IMR-90 (cell line): ENCODE measurements at regions not wholly inside any gene's neighbourhood (a gene's known extent, or its start where the extent isn't known, plus 50 kb on each side); places are given as distances from the start of the nearest gene placed in this dataset.

Experiments
- ATAC-seq: fragments of 200-7000 bp; cut with Tn5 transposase; 2 replicates; pipeline ENCODE4 v1.9.1; 2020; ENCODE audit warnings: low read depth, mild to moderate bottlenecking, moderate library complexity
- BruUV-seq: library from RNA; stranded (reverse); fragments of 400-500 nt; replicated peaks from 2 replicates; lab custom pipeline; 2021; lab: Mats Ljungman, UMichigan
- CTCF ChIA-PET: fragments of 300-600 bp; formaldehyde crosslinking; extraction: SDS; loops from one replicate; lab custom pipeline; 2021; ENCODE audit warnings: antibody characterized with exemption; lab: Yijun Ruan, JAX
- POLR2A ChIA-PET: fragments of 300-600 bp; sonication (Branson Sonifier 250); formaldehyde crosslinking; loops from one replicate; lab custom pipeline; 2022; ENCODE audit warnings: antibody characterized with exemption; ENCODE audit not compliant: unreplicated experiment; lab: Charles Lee
- DNase-seq: peaks from one replicate; pipeline ENCODE4 v3.0.0; 2013
- H2AFZ ChIP-seq: replicated peaks from 2 replicates; pipeline ENCODE3; 2013; ENCODE audit warnings: low read length, mild to moderate bottlenecking; ENCODE audit not compliant: poor library complexity
- H2AK5ac ChIP-seq: 2 replicates; pipeline ENCODE4 v1.6.1; 2013; ENCODE audit warnings: low read depth, low read length, inconsistent platforms
- H2AK9ac ChIP-seq: replicated peaks from 2 replicates; pipeline ENCODE3; 2013; ENCODE audit warnings: mild to moderate bottlenecking, low read depth, low read length, moderate library complexity; ENCODE audit not compliant: poor library complexity
- H2BK120ac ChIP-seq: 2 replicates; pipeline ENCODE4 v1.6.1; 2013; ENCODE audit warnings: low read depth, low read length, inconsistent platforms
- H2BK15ac ChIP-seq: 3 replicates; pipeline ENCODE4 v1.6.1; 2013; ENCODE audit warnings: low read depth, low read length, inconsistent platforms
- H2BK20ac ChIP-seq: 2 replicates; pipeline ENCODE4 v1.6.1; 2013; ENCODE audit warnings: low read depth, mild to moderate bottlenecking, inconsistent platforms, low read length, moderate library complexity
- H2BK5ac ChIP-seq: 2 replicates; pipeline ENCODE4 v1.6.1; 2013; ENCODE audit warnings: mild to moderate bottlenecking, low read depth, low read length, inconsistent platforms; ENCODE audit not compliant: poor library complexity, severe bottlenecking
- H3K14ac ChIP-seq: replicated peaks from 2 replicates; pipeline ENCODE4 v1.6.1; 2013; ENCODE audit warnings: low read depth, low read length, inconsistent platforms
- H3K18ac ChIP-seq: 2 replicates; pipeline ENCODE4 v1.6.1; 2013; ENCODE audit warnings: low read depth, low read length, control low read depth
- H3K23ac ChIP-seq: 2 replicates; pipeline ENCODE4 v1.6.1; 2013; ENCODE audit warnings: low read depth, low read length, inconsistent platforms
- H3K27ac ChIP-seq: 2 replicates; pipeline ENCODE4 v1.5.1; 2013; ENCODE audit warnings: mild to moderate bottlenecking, control low read depth, low read length; ENCODE audit not compliant: insufficient read depth
- H3K27me3 ChIP-seq: 2 replicates; pipeline ENCODE4 v1.6.1; 2013; ENCODE audit warnings: low read length; ENCODE audit not compliant: control insufficient read depth, insufficient read depth
- H3K36me3 ChIP-seq: 2 replicates; pipeline ENCODE4 v1.6.1; 2013; ENCODE audit warnings: low read length, mixed read lengths; ENCODE audit not compliant: control insufficient read depth, insufficient read depth
- H3K4ac ChIP-seq: 2 replicates; pipeline ENCODE4 v1.6.1; 2013; ENCODE audit warnings: low read depth, low read length, inconsistent platforms
- H3K4me1 ChIP-seq: 2 replicates; pipeline ENCODE4 v1.6.1; 2013; ENCODE audit warnings: low read length, mixed read lengths; ENCODE audit not compliant: control insufficient read depth, insufficient read depth
- H3K4me2 ChIP-seq: 2 replicates; pipeline ENCODE4 v1.6.1; 2013; ENCODE audit warnings: low read depth, mild to moderate bottlenecking, control low read depth, low read length, moderate library complexity
- H3K4me3 ChIP-seq: 2 replicates; pipeline ENCODE4 v1.5.1; 2013; ENCODE audit warnings: low read depth, mild to moderate bottlenecking, control low read depth, low read length, moderate library complexity; ENCODE audit not compliant: insufficient read depth
- H3K56ac ChIP-seq: 2 replicates; pipeline ENCODE4 v1.6.1; 2013; ENCODE audit warnings: low read length, inconsistent platforms; ENCODE audit not compliant: insufficient read depth; ENCODE audit errors: extremely low read depth
- H3K79me1 ChIP-seq, 2 experiments: 2 replicates each; pipeline ENCODE4 v1.6.1; 2013; ENCODE audit warnings: low read length in 2 of 2, inconsistent platforms in 1 of 2, low read depth in 1 of 2
- H3K9ac ChIP-seq: 2 replicates; pipeline ENCODE4 v1.6.1; 2013; ENCODE audit warnings: low read depth, low read length, control low read depth
- H3K9me1 ChIP-seq: 2 replicates; pipeline ENCODE4 v1.6.1; 2013; ENCODE audit warnings: low read length, inconsistent platforms; ENCODE audit not compliant: insufficient read depth
- H3K9me3 ChIP-seq: 2 replicates; pipeline ENCODE4 v1.6.1; 2013; ENCODE audit warnings: low read length; ENCODE audit not compliant: control insufficient read depth, insufficient read depth
- H4K20me1 ChIP-seq: 2 replicates; pipeline ENCODE4 v1.6.1; 2013; ENCODE audit warnings: low read length, inconsistent platforms; ENCODE audit not compliant: insufficient read depth
- H4K5ac ChIP-seq: 2 replicates; pipeline ENCODE4 v1.6.1; 2013; ENCODE audit warnings: mild to moderate bottlenecking, low read depth, low read length, control low read depth
- H4K8ac ChIP-seq, 2 experiments: 2 replicates each; pipeline ENCODE4 v1.6.1; 2013; ENCODE audit warnings: low read depth in 2 of 2, low read length in 2 of 2, control low read depth in 1 of 2, inconsistent platforms in 1 of 2
- H4K91ac ChIP-seq: 2 replicates; pipeline ENCODE4 v1.6.1; 2013; ENCODE audit warnings: low read depth, low read length, inconsistent platforms; ENCODE audit not compliant: insufficient read depth
- BHLHE40 ChIP-seq: fragments of 150-350 bp; IDR thresholded peaks from 2 replicates; pipeline ENCODE4 v1.6.1; 2016; ENCODE audit warnings: mild to moderate bottlenecking, low read depth, low read length
- FOS ChIP-seq: fragments of 150-350 bp; IDR thresholded peaks from 2 replicates; pipeline ENCODE4 v1.6.1; 2016; ENCODE audit warnings: low read depth, low read length
- MAFK ChIP-seq: IDR thresholded peaks from 2 replicates; pipeline ENCODE4 v1.6.1; 2012; ENCODE audit warnings: low read depth, low read length, improper control_type of control experiment
- MAZ ChIP-seq: IDR thresholded peaks from 2 replicates; pipeline ENCODE4 v1.6.1; 2012; ENCODE audit warnings: low read depth, mild to moderate bottlenecking, low read length, improper control_type of control experiment, moderate library complexity, borderline replicate concordance
- RAD21 ChIP-seq: IDR thresholded peaks from 2 replicates; pipeline ENCODE4 v1.6.1; 2012; ENCODE audit warnings: low read length, improper control_type of control experiment
- WGBS, 2 experiments: methylation state at CpG; one replicate each; pipeline versions ENCODE4 v1.1.5 to v1.1.7; 2013; ENCODE audit warnings: missing lambda C conversion rate in 2 of 2; ENCODE audit not compliant: insufficient read length in 1 of 2; ENCODE audit errors: extremely low coverage in 2 of 2; 5-methylcytosine and 5-hydroxymethylcytosine counted together
- dilution Hi-C: fragments of 300-500 bp; cut with HindIII; formaldehyde crosslinking; loops from one replicate; pipeline ENCODE4 v1.14.3; 2018; ENCODE audit warnings: low sequenced_read_pairs; ENCODE audit not compliant: unreplicated experiment
- in situ Hi-C: fragments of 300-500 bp; cut with MboI; formaldehyde crosslinking; loops from 3 replicates; pipeline ENCODE4 v1.14.3; 2019; ENCODE audit warnings: low sequenced_read_pairs, inconsistent platforms, mixed read lengths
- intact Hi-C: fragments of 100-400 bp; cut with micrococcal nuclease; formaldehyde crosslinking; loops from 2 replicates; pipeline ENCODE4 v1.10.0; 2022

DNA sequence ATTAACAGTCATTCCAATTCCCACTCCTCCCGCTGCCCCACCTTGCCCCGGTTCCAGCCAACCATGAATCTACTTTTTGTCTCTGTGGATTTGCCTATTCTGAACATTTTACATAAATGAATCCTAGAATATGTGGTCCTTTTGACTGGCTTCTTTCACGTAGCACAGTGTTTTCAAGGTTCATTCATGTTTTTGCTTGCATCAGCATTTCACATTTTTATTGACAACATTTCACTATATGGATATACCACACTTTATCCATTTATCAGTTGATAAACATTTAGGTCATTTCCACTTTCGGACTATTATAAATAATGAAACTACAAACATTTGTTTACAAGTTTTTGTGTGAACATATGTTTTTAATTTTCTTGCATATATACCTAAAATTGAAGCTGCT is 182.0 kb downstream of the ZNF248 start:
- CTCF ChIA-PET = no interaction called here
- no peak for DNase-seq
- no peaks in the 10 kb centered on the region for H3K79me1 ChIP-seq
- no peak overlapping the region for H2BK120ac ChIP-seq
- intact Hi-C loops (no loop called here), in situ Hi-C loops (no loop called here), dilution Hi-C loops (no loop called here)
- no peak overlapping the region for H2AK9ac ChIP-seq
- no peak overlapping the region for H3K4ac ChIP-seq
- H2AFZ ChIP-seq = no peak overlapping the region
- H3K4me1 ChIP-seq = no peaks in the 10 kb centered on the region
- H3K27ac ChIP-seq = no peak overlapping the region
- no peak overlapping the region for H4K8ac ChIP-seq
- no peak overlapping the region for H2BK5ac ChIP-seq
- H2AK5ac ChIP-seq = no peak overlapping the region
- H3K23ac ChIP-seq = no peak overlapping the region
- H3K14ac ChIP-seq = no peak overlapping the region
- H3K4me3 ChIP-seq = no peak overlapping the region
- no peaks in the 10 kb centered on the region for H3K9me1 ChIP-seq
- no peak overlapping the region for H2BK20ac ChIP-seq
- H3K36me3 ChIP-seq = no peaks in the 10 kb centered on the region
- no peak overlapping the region for H4K5ac ChIP-seq
- POLR2A ChIA-PET = no interaction called here
- H3K9ac ChIP-seq = no peak overlapping the region
- TF ChIP-seq MAFK (peak; percentile 94), MAZ (no peak), FOS (no peak), RAD21 (no peak), BHLHE40 (no peak)
- WGBS, 2 experiments = no CpG with 5 or more reads among the region's 4 CpGs
- no peaks in the 10 kb centered on the region for H3K27me3 ChIP-seq
- no peak overlapping the region for H3K4me2 ChIP-seq
- H3K56ac ChIP-seq = no peak overlapping the region
- no peak for ATAC-seq
- no TSS peak for BruUV-seq
- no peak overlapping the region for H2BK15ac ChIP-seq
- H4K20me1 ChIP-seq = no peaks in the 10 kb centered on the region
- H3K18ac ChIP-seq = no peak overlapping the region
- H3K9me3 ChIP-seq = peaks cover 18% of the 10 kb centered on the region; the same call in 1 of the 2 replicates
- no peak overlapping the region for H4K91ac ChIP-seq
